ENCODE measurements at regions not wholly inside any gene's neighbourhood (a gene's known extent, or its start where the extent isn't known, plus 50 kb on each side); places are given as distances from the start of the nearest gene placed in this dataset.

GRCh38 chrX:39509157-39509556, 588.6 kb downstream of the BCOR start:
- Mint-ChIP-seq H3K36me3 (ENCODE audit: insufficient read depth in 1 of 3, low read depth in 3 of 3) (peaks cover 0 to 16% (median 4%) of the 10 kb centered on the region in 3 experiments; a peak in 6 of 7 replicates), H3K9me3 (peaks cover 45 to 65% of the 10 kb centered on the region in 2 experiments), H3K4me1 (peaks cover 0 to 4% of the 10 kb centered on the region in 2 experiments; a peak in 1 of 4 replicates), H3K27me3 (ENCODE audit: low read depth) (no peaks in the 10 kb centered on the region; the same call in 1 of the 2 replicates), H3K4me3 (no peak overlapping the region), H3K27ac (no peak overlapping the region)
- Histone ChIP-seq H3K14ac (ENCODE audit: insufficient read depth, low read length) (no peak overlapping the region), H2AFZ (ENCODE audit: low read length) (no peak overlapping the region), H2BK12ac (ENCODE audit: insufficient read length, low read depth, low read length) (no peak overlapping the region), H3K23me2 (ENCODE audit: insufficient read length, low read depth, low read length, poor library complexity, severe bottlenecking) (no peaks in the 10 kb centered on the region), H2BK20ac (ENCODE audit: low read depth, low read length, poor library complexity, severe bottlenecking) (no peak overlapping the region), H3K4me1 (ENCODE audit: insufficient read depth, low read length) (no peaks in the 10 kb centered on the region), H3K9me3 (ENCODE audit: control insufficient read depth, low read depth, low read length) (peaks cover 12% of the 10 kb centered on the region), H4K91ac (ENCODE audit: insufficient read length, low read depth, low read length) (no peak overlapping the region), H3T11ph (ENCODE audit: low read length) (no peak overlapping the region), H2BK120ac (ENCODE audit: low read depth, low read length, poor library complexity, severe bottlenecking) (no peak overlapping the region), H3K23ac (ENCODE audit: insufficient read length, low read depth, low read length) (no peak overlapping the region), H3K79me2 (ENCODE audit: insufficient read depth, low read length) (no peaks in the 10 kb centered on the region), H4K8ac (replicated peaks; ENCODE audit: insufficient read length, low read depth, low read length) (no peak overlapping the region), H3K18ac (ENCODE audit: insufficient read length, low read depth, low read length) (no peak overlapping the region), H3K4ac (ENCODE audit: low read depth, low read length) (no peak overlapping the region), H3K4me2 (ENCODE audit: insufficient read depth, insufficient read length, low read length) (no peak overlapping the region), H2BK15ac (ENCODE audit: low read depth, low read length) (no peak overlapping the region), H3K9ac (ENCODE audit: extremely low read depth, insufficient read length, low read length) (no peak overlapping the region), H3K56ac (ENCODE audit: insufficient read length, low read depth, low read length) (no peak overlapping the region), H3K27me3 (ENCODE audit: insufficient read depth, low read length) (no peaks in the 10 kb centered on the region), H3K27ac (ENCODE audit: insufficient read length, low read depth, low read length) (no peak overlapping the region), H4K20me1 (ENCODE audit: control insufficient read depth, insufficient read depth, insufficient read length) (no peaks in the 10 kb centered on the region), H2AK5ac (ENCODE audit: insufficient read length, low read length) (no peak overlapping the region), H2BK5ac (ENCODE audit: insufficient read length, low read length) (no peak overlapping the region), H4K5ac (ENCODE audit: insufficient read length, low read depth, low read length) (no peak overlapping the region), H3K79me1 (ENCODE audit: insufficient read depth, low read depth, low read length, poor library complexity, severe bottlenecking) (no peaks in the 10 kb centered on the region)
- no peak for DNase-seq
- no peak for TF ChIP-seq CTCF (conservative IDR thresholded peaks at IDR 0.05)
- no CpG with 5 or more reads among the region's 1 CpG for WGBS (ENCODE audit: extremely low coverage, insufficient read length, low lambda C conversion rate)

Measured in H9 (cell line).